SKM-1 (cell line): ENCODE measurements at regions not wholly inside any gene's neighbourhood (a gene's known extent, or its start where the extent isn't known, plus 50 kb on each side); places are given as distances from the start of the nearest gene placed in this dataset.

Experiments
- DNase-seq: peaks from one replicate; lab custom pipeline; 2025; ENCODE audit not compliant: unreplicated experiment; lab: John Stamatoyannopoulos, UW

GRCh38 chr5:66306105-66306843 is 162.2 kb downstream of the SREK1 start:
- DNase-seq, result peak; percentile 50

GRCh38 chr5:66306844-66307315 is 162.8 kb downstream of the SREK1 start:
- DNase-seq, result no peak

DNA sequence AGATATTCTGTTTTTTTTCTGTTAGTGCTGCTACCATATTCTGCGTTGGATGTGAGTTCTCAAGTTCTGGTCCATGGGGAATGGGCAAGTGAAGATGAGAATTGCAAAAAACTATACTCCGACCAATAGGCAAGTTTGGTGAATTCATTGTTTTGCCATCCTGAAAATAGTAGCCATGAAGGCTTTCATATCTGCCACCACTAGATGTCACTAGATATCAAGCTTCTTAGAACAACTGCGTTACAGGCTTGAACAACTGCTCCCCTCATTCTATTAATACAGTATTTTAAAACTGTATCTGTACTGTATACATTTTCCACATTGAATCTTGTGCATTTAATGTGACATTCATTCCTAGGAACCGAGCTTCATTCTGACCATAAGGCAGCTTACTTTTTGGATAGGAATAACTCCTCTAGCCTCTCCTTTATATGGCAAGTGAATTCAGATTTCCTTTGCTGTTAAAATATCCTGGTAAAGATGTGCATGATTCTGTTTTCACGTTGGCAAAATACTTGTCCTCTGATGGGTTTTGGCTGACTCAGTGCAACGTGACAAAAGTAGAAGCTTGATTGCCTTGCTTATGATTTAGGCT is 163.6 kb downstream of the SREK1 start:
- DNase-seq, result peak; percentile 42

DNA sequence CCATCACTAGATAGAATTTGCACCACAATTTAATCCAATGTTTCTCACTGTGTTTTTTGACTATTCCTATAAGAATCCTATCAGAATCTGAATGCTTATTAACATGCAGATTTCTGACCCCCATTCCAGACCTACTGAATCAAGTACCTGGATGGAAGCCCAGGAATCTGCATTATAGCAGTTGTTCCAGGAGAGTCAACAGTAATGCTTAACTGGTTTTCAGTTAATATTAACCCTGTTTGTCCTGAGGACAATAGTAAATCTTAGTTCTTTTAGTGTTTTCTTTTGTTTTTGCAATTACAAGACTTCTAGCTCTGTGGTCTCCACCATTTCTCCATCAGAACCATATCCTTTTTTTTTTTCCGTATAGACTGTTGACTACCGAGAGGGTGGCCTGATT is 168.2 kb downstream of the SREK1 start:
- DNase-seq, result no peak

DNA sequence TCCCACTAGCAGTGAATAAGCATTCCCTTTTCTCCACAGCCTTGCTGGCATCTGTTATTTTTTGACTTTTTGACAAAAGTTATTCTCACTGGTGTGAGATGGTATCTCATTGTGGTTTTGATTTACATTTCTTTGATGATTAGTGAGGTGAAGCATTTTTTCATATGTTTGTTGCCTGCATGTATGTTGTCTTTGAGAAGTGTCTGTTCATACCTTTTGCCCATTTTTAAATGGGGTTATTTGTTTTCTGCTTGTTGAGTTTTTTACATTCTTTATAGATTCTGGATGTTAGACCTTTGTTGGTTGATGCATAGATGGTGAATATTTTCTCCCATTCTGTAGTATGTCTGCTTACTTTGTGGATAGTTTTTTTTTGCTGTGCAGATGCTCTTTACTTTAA is 171.7 kb downstream of the SREK1 start:
- DNase-seq, result no peak

- no peak for DNase-seq
Observed at GRCh38 chr5:66322786-66323528, 178.9 kb downstream of the SREK1 start.

GRCh38 chr5:66323529-66323895 is 179.4 kb downstream of the SREK1 start:
- DNase-seq, result no peak

- DNase-seq, result no peak
Observed at GRCh38 chr5:66324357-66324756, 180.3 kb downstream of the SREK1 start.

- DNase-seq, result no peak
Observed at GRCh38 chr5:66326276-66326675, 182.2 kb downstream of the SREK1 start.

- DNase-seq, result no peak
Observed at GRCh38 chr5:66327008-66327407, 182.9 kb downstream of the SREK1 start.

- DNase-seq, result no peak
Observed at GRCh38 chr5:66329078-66329477, 185.0 kb downstream of the SREK1 start.

GRCh38 chr5:66333192-66333591 is 189.1 kb downstream of the SREK1 start:
- DNase-seq, result no peak

- DNase-seq, result no peak
Observed at GRCh38 chr5:66337626-66338226, 193.6 kb downstream of the SREK1 start.

- DNase-seq, result no peak
Observed at GRCh38 chr5:66338828-66339227, 194.7 kb downstream of the SREK1 start.

DNA sequence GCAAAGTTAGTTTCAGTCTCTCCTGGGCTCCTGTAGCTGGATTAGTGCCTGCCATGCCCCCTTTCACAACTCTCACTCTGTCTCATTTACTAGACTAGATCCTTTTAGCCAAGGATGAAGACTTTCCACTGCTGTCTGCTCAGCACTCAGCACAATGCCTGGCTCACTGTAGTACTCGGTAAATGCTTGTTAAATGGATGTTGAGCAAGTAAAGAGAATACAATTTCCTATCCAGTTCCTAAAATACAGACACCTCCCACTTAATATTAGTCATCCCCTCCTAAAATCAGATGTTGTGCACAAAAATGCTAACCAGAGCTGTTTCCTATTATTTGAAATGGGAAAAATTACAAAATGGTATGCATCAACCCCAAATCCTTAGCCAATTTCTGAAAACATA is 195.8 kb downstream of the SREK1 start:
- DNase-seq, result no peak

GRCh38 chr5:66340786-66341185 is 196.7 kb downstream of the SREK1 start:
- DNase-seq, result no peak

- no peak for DNase-seq
Observed at GRCh38 chr5:66342341-66342880, 198.3 kb downstream of the SREK1 start.

DNA sequence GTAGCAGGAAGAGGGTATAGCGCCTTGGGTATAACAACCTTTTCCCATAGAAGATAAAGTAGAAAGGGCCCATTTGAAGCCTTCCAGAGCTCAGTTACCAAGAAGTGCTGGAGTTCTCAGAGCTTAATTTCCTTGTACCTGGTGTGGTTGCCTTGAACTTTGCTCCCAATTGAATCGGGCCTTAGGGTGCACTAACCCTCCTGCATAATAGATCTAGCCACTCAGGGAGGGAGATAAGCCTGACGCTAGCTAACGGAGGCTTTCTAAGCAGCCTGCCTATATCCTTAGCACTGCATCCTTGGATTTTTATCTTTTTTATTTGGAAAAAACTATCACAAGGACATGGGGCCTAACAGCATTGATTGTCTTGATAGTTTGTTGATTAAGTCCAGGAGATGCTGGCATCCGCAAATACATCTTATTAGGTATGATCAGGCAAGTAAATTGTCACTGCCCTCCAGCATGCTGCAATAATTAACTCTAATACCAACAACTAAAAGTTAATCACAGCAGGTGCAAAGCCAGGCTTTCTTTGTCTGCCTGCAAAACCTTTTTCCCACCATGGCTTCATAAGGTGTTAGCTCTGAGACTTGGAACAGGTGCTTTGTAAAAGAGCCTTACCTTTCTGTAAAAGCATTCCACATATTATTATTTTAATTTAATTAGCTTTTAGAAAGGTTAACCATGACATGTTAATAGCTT is 199.4 kb downstream of the SREK1 start:
- DNase-seq, result no peak

GRCh38 chr5:66344544-66344943 is 200.4 kb downstream of the SREK1 start:
- no peak for DNase-seq

GRCh38 chr5:66345281-66345680 is 201.2 kb downstream of the SREK1 start:
- DNase-seq, result no peak

- DNase-seq, result no peak
Observed at GRCh38 chr5:66346869-66347268, 202.8 kb downstream of the SREK1 start.
